Neuronal stem cell (in vitro differentiated cells): ENCODE measurements at regions not wholly inside any gene's neighbourhood (a gene's known extent, or its start where the extent isn't known, plus 50 kb on each side); places are given as distances from the start of the nearest gene placed in this dataset.
A peak's percentile ranks its signal among the peaks of the same experiment; 100 is the strongest.

ENCODE experiments used
- DNase-seq: peaks from one replicate; pipeline ENCODE4 v3.0.0-alpha.2; 2013; ENCODE audit warnings: low spot score
- H2AFZ ChIP-seq: one replicate; pipeline ENCODE4 v1.6.1; 2013; ENCODE audit warnings: mild to moderate bottlenecking, low read length, inconsistent platforms
- H2AK5ac ChIP-seq: 2 replicates; pipeline ENCODE4 v1.6.1; 2013; ENCODE audit warnings: low read depth, mild to moderate bottlenecking, inconsistent platforms, low read length, moderate library complexity, mixed read lengths
- H2BK120ac ChIP-seq: 2 replicates; pipeline ENCODE4 v1.6.1; 2013; ENCODE audit warnings: low read depth, mild to moderate bottlenecking, inconsistent platforms, low read length, moderate library complexity, mixed read lengths
- H2BK12ac ChIP-seq: one replicate; pipeline ENCODE4 v1.6.1; 2013; ENCODE audit warnings: low read length, inconsistent platforms
- H2BK15ac ChIP-seq: 2 replicates; pipeline ENCODE4 v1.6.1; 2013; ENCODE audit warnings: mild to moderate bottlenecking, low read length, inconsistent platforms, mixed read lengths
- H2BK5ac ChIP-seq: one replicate; pipeline ENCODE4 v1.6.1; 2013; ENCODE audit warnings: inconsistent platforms, mild to moderate bottlenecking, low read length, moderate library complexity
- H3K14ac ChIP-seq: one replicate; pipeline ENCODE4 v1.6.1; 2013; ENCODE audit warnings: low read length, inconsistent platforms
- H3K18ac ChIP-seq: 2 replicates; pipeline ENCODE4 v1.6.1; 2013; ENCODE audit warnings: low read length, inconsistent platforms
- H3K23ac ChIP-seq: 2 replicates; pipeline ENCODE4 v1.6.1; 2013; ENCODE audit warnings: low read depth, mild to moderate bottlenecking, mixed read lengths, low read length, inconsistent platforms; ENCODE audit not compliant: poor library complexity
- H3K27ac ChIP-seq: replicated peaks from 3 replicates; pipeline ENCODE4 v1.5.1; 2013; ENCODE audit warnings: low read length, inconsistent platforms
- H3K27me3 ChIP-seq, 3 experiments: 2 replicates each; pipeline ENCODE4 v1.6.1; 2013; ENCODE audit warnings: low read length in 3 of 3, mild to moderate bottlenecking in 2 of 3, inconsistent platforms in 1 of 3, low read depth in 1 of 3, mixed read lengths in 1 of 3, moderate library complexity in 1 of 3; ENCODE audit not compliant: control insufficient read depth in 3 of 3, insufficient read depth in 3 of 3
- H3K36me3 ChIP-seq, 2 donors: replicated peaks in 1 of 2; 2 replicates each; pipeline ENCODE4 v1.6.1; 2013; ENCODE audit warnings: low read length in 2 of 2; ENCODE audit not compliant: control insufficient read depth in 2 of 2, insufficient read depth in 2 of 2
- H3K4ac ChIP-seq: 2 replicates; pipeline ENCODE4 v1.6.1; 2013; ENCODE audit warnings: inconsistent platforms, mild to moderate bottlenecking, low read length, moderate library complexity
- H3K4me1 ChIP-seq, 2 donors: 1 replicate in 1 of 2; 2 replicates in 1 of 2; pipeline ENCODE4 v1.6.1; 2013; ENCODE audit warnings: low read length in 2 of 2, low read depth in 1 of 2; ENCODE audit not compliant: control insufficient read depth in 2 of 2, insufficient read depth in 1 of 2
- H3K4me2 ChIP-seq: one replicate; pipeline ENCODE4 v1.6.1; 2013; ENCODE audit warnings: mild to moderate bottlenecking, low read length, inconsistent platforms; ENCODE audit not compliant: insufficient read depth, poor library complexity, severe bottlenecking
- H3K4me3 ChIP-seq, 2 donors: 2 replicates each; pipeline ENCODE4 v1.5.1; 2013; ENCODE audit warnings: low read length in 2 of 2, mild to moderate bottlenecking in 2 of 2, inconsistent platforms in 1 of 2, moderate library complexity in 1 of 2
- H3K79me1 ChIP-seq: one replicate; pipeline ENCODE4 v1.6.1; 2013; ENCODE audit warnings: low read depth, mild to moderate bottlenecking, inconsistent platforms, low read length, moderate library complexity
- H3K9ac ChIP-seq: one replicate; pipeline ENCODE4 v1.6.1; 2013; ENCODE audit warnings: mild to moderate bottlenecking, low read depth, low read length, inconsistent platforms; ENCODE audit not compliant: poor library complexity
- H3K9me3 ChIP-seq, 2 donors: replicated peaks in 1 of 2; 2 replicates each; pipeline versions ENCODE3 to v1.6.1; 2013; ENCODE audit warnings: low read length in 2 of 2, mild to moderate bottlenecking in 2 of 2, inconsistent platforms in 1 of 2, low read depth in 1 of 2, mixed read lengths in 1 of 2, moderate library complexity in 1 of 2; ENCODE audit not compliant: control insufficient read depth in 2 of 2, insufficient read depth in 1 of 2
- H4K8ac ChIP-seq: one replicate; pipeline ENCODE4 v1.6.1; 2013; ENCODE audit warnings: low read depth, mild to moderate bottlenecking, inconsistent platforms, low read length, moderate library complexity
- H4K91ac ChIP-seq: one replicate; pipeline ENCODE4 v1.6.1; 2013; ENCODE audit warnings: low read length, low read depth, mild to moderate bottlenecking, inconsistent platforms; ENCODE audit not compliant: poor library complexity
- WGBS, 2 donors: extraction: QIAGEN DNeasy Blood & Tissue Kit; methylation state at CpG; one replicate each; pipeline ENCODE4 v1.1.7; 2013; ENCODE audit warnings: missing lambda C conversion rate in 2 of 2, mixed read lengths in 1 of 2; ENCODE audit not compliant: insufficient read length in 2 of 2, insufficient replicate concordance in 1 of 2; ENCODE audit errors: extremely low coverage in 2 of 2; 5-methylcytosine and 5-hydroxymethylcytosine counted together

DNA sequence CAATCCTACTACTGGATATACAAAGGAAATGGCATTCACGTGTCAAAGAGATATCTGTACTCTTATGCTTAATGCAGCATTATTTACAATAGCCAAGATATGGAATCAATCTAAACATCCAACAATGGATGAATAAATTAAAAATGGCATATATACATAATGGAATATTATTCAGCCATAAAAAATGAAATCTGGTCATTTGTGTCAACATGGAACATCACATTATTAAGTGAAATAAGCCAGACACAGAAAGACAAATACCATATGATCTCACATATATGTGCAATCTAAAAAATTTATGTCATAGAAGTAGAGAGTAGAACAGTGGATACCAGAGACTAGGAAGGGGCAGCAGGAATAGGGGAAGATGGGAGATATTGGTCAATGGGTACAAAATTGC lies 228.8 kb upstream of the TBX3 start:
- WGBS, 2 donors, result no CpG with 5 or more reads among the region's 1 CpG

DNA sequence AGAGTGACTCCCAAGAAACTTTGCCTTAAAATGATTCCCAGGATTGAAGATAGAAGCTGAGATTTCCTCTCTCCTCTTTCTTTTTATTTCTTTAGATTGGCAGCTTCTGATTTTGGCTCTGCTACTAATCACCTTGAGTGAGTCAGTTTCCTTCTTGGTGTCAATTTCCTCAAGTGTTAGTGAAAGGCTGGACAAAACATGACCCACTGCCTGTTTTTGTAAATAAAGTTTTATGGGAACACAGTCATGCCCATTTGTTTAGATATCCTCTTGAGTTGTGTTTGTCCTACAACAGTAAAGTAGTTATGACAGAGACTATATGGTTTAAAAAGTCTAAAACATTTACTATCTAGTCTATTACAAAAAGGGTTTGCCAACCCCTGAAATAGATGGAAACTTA lies 227.2 kb upstream of the TBX3 start:
- no peak for DNase-seq
- Histone ChIP-seq H2AK5ac (no peak overlapping the region), H3K36me3 (no peaks in the 10 kb centered on the region), H3K23ac (no peak overlapping the region), H3K4ac (no peak overlapping the region), H4K8ac (no peak overlapping the region), H3K18ac (no peak overlapping the region), H3K4me1 (peaks cover 0 to 9% of the 10 kb centered on the region in 2 donors), H3K9ac (no peak overlapping the region), H2AFZ (no peak overlapping the region), H3K4me3 (no peak overlapping the region), H2BK12ac (no peak overlapping the region), H3K14ac (no peak overlapping the region), H3K27me3 (no peaks in the 10 kb centered on the region), H4K91ac (no peak overlapping the region), H3K4me2 (no peak overlapping the region), H3K9me3 (no peaks in the 10 kb centered on the region), H2BK120ac (no peak overlapping the region), H3K27ac (no peak overlapping the region), H2BK15ac (no peak overlapping the region), H3K79me1 (no peaks in the 10 kb centered on the region), H2BK5ac (no peak overlapping the region)

More for the DNA sequence above, 228.8 kb upstream of the TBX3 start:
- Histone ChIP-seq H4K8ac (no peak overlapping the region), H3K27ac (no peak overlapping the region), H2BK15ac (no peak overlapping the region), H3K14ac (no peak overlapping the region), H2BK120ac (no peak overlapping the region), H3K18ac (no peak overlapping the region), H3K9ac (no peak overlapping the region), H4K91ac (no peak overlapping the region), H2AFZ (no peak overlapping the region), H3K27me3 (no peaks in the 10 kb centered on the region), H3K9me3 (no peaks in the 10 kb centered on the region), H3K4me1 (peaks cover 0 to 9% of the 10 kb centered on the region in 2 donors), H3K4me2 (no peak overlapping the region), H3K4me3 (no peak overlapping the region), H3K36me3 (no peaks in the 10 kb centered on the region), H3K23ac (no peak overlapping the region), H3K79me1 (no peaks in the 10 kb centered on the region), H3K4ac (no peak overlapping the region), H2AK5ac (no peak overlapping the region), H2BK12ac (no peak overlapping the region), H2BK5ac (no peak overlapping the region)
- no peak for DNase-seq

DNA sequence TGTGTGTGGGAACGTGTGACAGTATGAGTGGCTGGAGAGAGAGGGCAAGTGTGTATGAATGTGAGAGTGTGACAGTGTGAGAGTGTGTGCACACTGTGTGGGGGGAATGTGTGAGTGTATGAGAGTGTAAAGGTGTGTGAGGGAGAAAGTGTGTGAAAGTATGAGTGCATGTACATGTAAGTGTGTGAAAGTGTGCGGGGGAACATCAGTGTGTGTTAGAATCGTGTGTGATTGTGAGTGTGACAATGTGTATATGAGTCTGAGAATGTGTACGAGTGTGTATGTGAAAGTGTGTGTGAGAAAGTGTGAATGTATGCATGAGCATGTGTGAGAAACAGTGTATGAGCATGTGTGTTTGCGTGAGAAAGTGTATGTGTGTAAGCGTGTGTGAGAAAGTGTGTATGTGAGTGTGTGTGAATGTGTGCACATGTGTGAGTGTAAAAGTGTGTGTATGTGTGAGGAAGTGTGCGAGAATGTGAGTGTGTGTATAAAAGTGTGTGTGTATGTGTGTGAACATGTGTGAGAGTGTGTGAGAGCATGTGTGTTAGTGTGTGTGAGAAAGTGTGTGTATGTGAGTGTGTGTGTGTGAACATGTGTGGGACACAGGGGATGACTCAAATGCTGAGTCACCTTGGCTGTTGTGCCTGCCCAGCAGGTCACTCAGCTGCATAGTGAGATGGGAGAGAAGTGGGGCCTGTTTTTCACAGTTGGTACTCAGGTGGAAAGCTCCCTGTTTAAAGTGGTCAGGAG lies 220.5 kb upstream of the TBX3 start:
- Histone ChIP-seq H3K27ac (no peak overlapping the region), H3K14ac (no peak overlapping the region), H3K9ac (peak overlapping the region; percentile 46), H4K91ac (peak overlapping the region; percentile 22), H3K23ac (peak overlapping the region; percentile 69), H3K79me1 (no peaks in the 10 kb centered on the region), H3K18ac (peak overlapping the region; percentile 29), H2AFZ (no peak overlapping the region), H3K4me2 (no peak overlapping the region), H3K36me3 (no peaks in the 10 kb centered on the region), H3K4ac (no peak overlapping the region), H3K27me3 (peaks cover 0 to 3% (median 0%) of the 10 kb centered on the region in 3 experiments), H2BK15ac (no peak overlapping the region), H3K4me3 (peak overlapping the region in 1 of 2 donors; percentile 34), H3K9me3 (peaks cover 0 to 10% of the 10 kb centered on the region in 2 donors), H2BK5ac (no peak overlapping the region), H4K8ac (no peak overlapping the region), H2BK12ac (no peak overlapping the region), H2BK120ac (no peak overlapping the region), H2AK5ac (no peak overlapping the region), H3K4me1 (peaks cover 0 to 1% of the 10 kb centered on the region in 2 donors)
- WGBS, 2 donors, result 100% methylated on average over 6 to 7 of the region's 7 CpGs
- DNase-seq, result no peak

DNA sequence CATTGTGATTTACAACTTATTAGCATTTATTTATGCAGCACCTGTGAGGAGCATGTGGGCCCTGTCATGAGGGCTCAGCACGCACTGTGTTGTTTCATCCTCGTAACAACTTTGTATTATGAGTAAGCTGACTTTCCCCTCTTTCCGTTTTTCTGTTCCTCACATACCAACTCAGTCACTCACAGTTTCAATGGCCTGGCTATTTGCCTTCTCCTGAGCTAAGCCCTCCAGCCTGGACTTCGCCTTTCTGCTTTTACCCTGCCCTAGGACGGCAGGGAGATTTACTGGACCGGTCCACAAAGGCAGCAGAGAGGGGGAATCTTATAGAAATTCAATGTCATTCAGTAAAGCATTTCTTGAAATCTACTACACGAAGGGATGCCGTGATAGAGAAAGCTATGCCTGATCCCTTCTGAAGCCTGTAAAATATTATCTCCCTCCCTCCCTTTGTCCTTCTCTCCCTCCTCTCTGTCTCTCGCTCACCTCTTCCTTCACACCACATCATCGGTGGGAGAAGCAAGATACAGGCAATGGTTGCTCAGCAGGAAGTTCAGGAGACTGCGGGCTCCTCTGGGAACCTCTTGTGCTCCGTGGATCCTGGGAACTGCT lies 219.2 kb upstream of the TBX3 start:
- peaks cover 0 to 3% (median 0%) of the 10 kb centered on the region in 3 experiments for H3K27me3 ChIP-seq
- no peaks in the 10 kb centered on the region for H3K36me3 ChIP-seq
- no peak overlapping the region for H2AFZ ChIP-seq
- H3K27ac ChIP-seq, result no peak overlapping the region
- H2BK12ac ChIP-seq, result no peak overlapping the region
- no peak overlapping the region for H2BK120ac ChIP-seq
- no peak overlapping the region for H3K23ac ChIP-seq
- no peak overlapping the region for H2BK5ac ChIP-seq
- H4K8ac ChIP-seq, result no peak overlapping the region
- H3K18ac ChIP-seq, result no peak overlapping the region
- peaks cover 0 to 1% of the 10 kb centered on the region in 2 donors for H3K4me1 ChIP-seq
- H4K91ac ChIP-seq, result no peak overlapping the region
- no CpG with 5 or more reads among the region's 12 CpGs for WGBS, 2 donors
- no peak overlapping the region for H3K4me2 ChIP-seq
- H3K9me3 ChIP-seq, result peaks cover 0 to 10% of the 10 kb centered on the region in 2 donors
- no peak overlapping the region for H3K4me3 ChIP-seq
- no peaks in the 10 kb centered on the region for H3K79me1 ChIP-seq
- H2BK15ac ChIP-seq, result no peak overlapping the region
- no peak for DNase-seq
- no peak overlapping the region for H3K4ac ChIP-seq
- H3K9ac ChIP-seq, result no peak overlapping the region
- no peak overlapping the region for H3K14ac ChIP-seq
- no peak overlapping the region for H2AK5ac ChIP-seq
